ENCODE measurements at regions not wholly inside any gene's neighbourhood (a gene's known extent, or its start where the extent isn't known, plus 50 kb on each side); places are given as distances from the start of the nearest gene placed in this dataset.

GRCh38 chr6:90414352-90414751 lies 117.7 kb upstream of the BACH2 start:
- peaks cover 0 to 2% (median 0%) of the 10 kb centered on the region in 7 donors for H3K9me3 Mint-ChIP-seq
- H3K4me1 Mint-ChIP-seq, result peaks cover 6% of the 10 kb centered on the region
- no peaks in the 10 kb centered on the region for H3K36me3 Mint-ChIP-seq
- no peaks in the 10 kb centered on the region for H3K4me1 ChIP-seq (ENCODE audit: control insufficient read depth in 1 of 2, insufficient read depth in 2 of 2, low read length in 2 of 2)
- no peaks in the 10 kb centered on the region for H3K36me3 ChIP-seq (replicated peaks in 1 of 2; ENCODE audit: control insufficient read depth in 1 of 2, insufficient read depth in 2 of 2, low read length in 2 of 2)
- H3K27ac Mint-ChIP-seq, result no peak overlapping the region
- H3K4me3 Mint-ChIP-seq, result no peak overlapping the region
- no peak overlapping the region for H2AFZ ChIP-seq (ENCODE audit: insufficient read depth, low read depth, low read length, poor library complexity, severe bottlenecking)
- no peak overlapping the region for H3K4me3 ChIP-seq (replicated peaks in 1 of 3; ENCODE audit: low read depth in 2 of 3, low read length in 3 of 3)
- H3K27me3 ChIP-seq (ENCODE audit: control insufficient read depth in 2 of 2, insufficient read depth in 2 of 2, low read length in 2 of 2), result no peaks in the 10 kb centered on the region
- H3K9me3 ChIP-seq (replicated peaks in 1 of 2; ENCODE audit: control insufficient read depth in 1 of 2, insufficient read depth in 1 of 2, low read length in 2 of 2), result no peaks in the 10 kb centered on the region
- no peak overlapping the region for H3K27ac ChIP-seq (ENCODE audit: low read depth in 1 of 2, low read length in 2 of 2)
- H3K9ac ChIP-seq (ENCODE audit: insufficient read depth, low read length, poor library complexity, severe bottlenecking), result no peak overlapping the region
- no peak for DNase-seq
- intact Hi-C loops (cut with micrococcal nuclease), result no loop called here
- 79% methylated on average over 3 of the region's 5 CpGs for WGBS (ENCODE audit: insufficient coverage)
- no peak overlapping the region for H3K4me2 ChIP-seq (replicated peaks; ENCODE audit: extremely low read depth, low read length, poor library complexity, severe bottlenecking)
- no peaks in the 10 kb centered on the region for H3K79me2 ChIP-seq (ENCODE audit: insufficient read depth, low read length)
- no peaks in the 10 kb centered on the region for H4K20me1 ChIP-seq (ENCODE audit: insufficient read depth, low read length)
- no peak for TF ChIP-seq CTCF (IDR thresholded peaks at IDR 0.05)
- H3K27me3 Mint-ChIP-seq (ENCODE audit: low read depth in 3 of 3), result peaks cover 2 to 7% (median 4%) of the 10 kb centered on the region in 3 donors

- Mint-ChIP-seq H3K27me3 (ENCODE audit: low read depth in 3 of 3) (peaks cover 2 to 7% (median 4%) of the 10 kb centered on the region in 3 donors), H3K4me1 (peaks cover 6% of the 10 kb centered on the region)
Measured at GRCh38 chr6:90413867-90414266, 117.2 kb upstream of the BACH2 start.

More at GRCh38 chr6:90413867-90414266, 117.2 kb upstream of the BACH2 start:
- H3K9me3 Mint-ChIP-seq, result peaks cover 0 to 2% (median 0%) of the 10 kb centered on the region in 7 donors
- 4% methylated on average over 8 of the region's 8 CpGs for WGBS (ENCODE audit: insufficient coverage)
- H4K20me1 ChIP-seq (ENCODE audit: insufficient read depth, low read length), result no peaks in the 10 kb centered on the region
- no peak overlapping the region for H3K27ac ChIP-seq (ENCODE audit: low read depth in 1 of 2, low read length in 2 of 2)
- no peak overlapping the region for H3K4me3 ChIP-seq (replicated peaks in 1 of 3; ENCODE audit: low read depth in 2 of 3, low read length in 3 of 3)
- H2AFZ ChIP-seq (ENCODE audit: insufficient read depth, low read depth, low read length, poor library complexity, severe bottlenecking), result no peak overlapping the region
- H3K36me3 Mint-ChIP-seq, result no peaks in the 10 kb centered on the region
- H3K9ac ChIP-seq (ENCODE audit: insufficient read depth, low read length, poor library complexity, severe bottlenecking), result no peak overlapping the region
- no peaks in the 10 kb centered on the region for H3K36me3 ChIP-seq (replicated peaks in 1 of 2; ENCODE audit: control insufficient read depth in 1 of 2, insufficient read depth in 2 of 2, low read length in 2 of 2)
- no peak for DNase-seq
- no peaks in the 10 kb centered on the region for H3K4me1 ChIP-seq (ENCODE audit: control insufficient read depth in 1 of 2, insufficient read depth in 2 of 2, low read length in 2 of 2)
- no peaks in the 10 kb centered on the region for H3K9me3 ChIP-seq (replicated peaks in 1 of 2; ENCODE audit: control insufficient read depth in 1 of 2, insufficient read depth in 1 of 2, low read length in 2 of 2)
- TF ChIP-seq CTCF (IDR thresholded peaks at IDR 0.05), result no peak
- H3K4me2 ChIP-seq (replicated peaks; ENCODE audit: extremely low read depth, low read length, poor library complexity, severe bottlenecking), result peak overlapping the region; percentile 25
- intact Hi-C loops (cut with micrococcal nuclease), result no loop called here
- no peaks in the 10 kb centered on the region for H3K79me2 ChIP-seq (ENCODE audit: insufficient read depth, low read length)
- no peaks in the 10 kb centered on the region for H3K27me3 ChIP-seq (ENCODE audit: control insufficient read depth in 2 of 2, insufficient read depth in 2 of 2, low read length in 2 of 2)
- H3K27ac Mint-ChIP-seq, result no peak overlapping the region
- peak overlapping the region in 1 of 2 donors; percentile 69 for H3K4me3 Mint-ChIP-seq

All from CD14-positive monocyte (primary cell).